HepG2 (cell line): ENCODE measurements at regions not wholly inside any gene's neighbourhood (a gene's known extent, or its start where the extent isn't known, plus 50 kb on each side); places are given as distances from the start of the nearest gene placed in this dataset.

ENCODE experiments used
- ATAC-seq: fragments of 200-7000 bp; cut with Tn5 transposase; 3 replicates; pipeline ENCODE4 v1.9.1; 2020; ENCODE audit warnings: mild to moderate bottlenecking, moderate library complexity
- BruUV-seq: library from RNA; stranded (reverse); fragments of 400-500 nt; replicated peaks from 2 replicates; lab custom pipeline; 2021; lab: Mats Ljungman, UMichigan
- CTCF ChIA-PET: fragments of 300-600 bp; formaldehyde crosslinking; extraction: SDS; loops from one replicate; lab custom pipeline; 2021; ENCODE audit warnings: low total read pairs, inconsistent platforms, low intra/inter-chr PET ratio; lab: Yijun Ruan, JAX
- POLR2A ChIA-PET: fragments of 350-600 bp; sonication (Branson Sonifier 250); formaldehyde crosslinking; loops from one replicate; lab custom pipeline; 2020; ENCODE audit warnings: antibody characterized with exemption, inconsistent platforms; lab: Yijun Ruan, JAX
- DNase-seq: peaks from one replicate; pipeline ENCODE4 v3.0.0-alpha.2; 2015; ENCODE audit warnings: low spot score
- FAIRE-seq: peaks from 3 replicates; lab custom pipeline; 2011; peaks lifted over from hg19 to GRCh38; lab: Jason Lieb, UNC
- H2AFZ ChIP-seq: one replicate; pipeline ENCODE4 v1.6.1; 2011; ENCODE audit warnings: low read length, inconsistent platforms
- H3K27ac ChIP-seq: fragments of 300-600 bp; 3 replicates; pipeline ENCODE4 v1.8.0; 2011; ENCODE audit warnings: mixed run types, mild to moderate bottlenecking, mixed read lengths, low read length, inconsistent platforms; ENCODE audit not compliant: insufficient read depth; ENCODE audit errors: extremely low read length
- H3K27me3 ChIP-seq, 2 experiments: fragments of 200-600 bp in 1 of 2; 2 replicates in 1 of 2; 3 replicates in 1 of 2; pipeline versions ENCODE4 v1.6.0 to v1.8.0; 2011; ENCODE audit warnings: low read length in 2 of 2, mild to moderate bottlenecking in 2 of 2, moderate library complexity in 2 of 2, inconsistent platforms in 1 of 2; ENCODE audit not compliant: insufficient read depth in 2 of 2, control insufficient read depth in 1 of 2
- H3K36me3 ChIP-seq, 2 experiments: fragments of 200-600 bp in 1 of 2; replicated peaks in 1 of 2; 2 replicates in 1 of 2; 3 replicates in 1 of 2; pipeline versions ENCODE4 v1.5.1 to v1.8.0; 2011; ENCODE audit warnings: low read length in 2 of 2, inconsistent platforms in 1 of 2; ENCODE audit not compliant: insufficient read depth in 2 of 2, control insufficient read depth in 1 of 2
- H3K4me1 ChIP-seq: 2 replicates; pipeline ENCODE4 v1.5.1; 2012; ENCODE audit warnings: low read length, inconsistent platforms; ENCODE audit not compliant: insufficient read depth
- H3K4me2 ChIP-seq: 2 replicates; pipeline ENCODE4 v1.6.0; 2011; ENCODE audit warnings: low read depth, low read length, inconsistent platforms
- H3K4me3 ChIP-seq, 3 experiments: fragments of 200-600 bp in 1 of 3; sonication (generic), shearing (Covaris generic) in 1 of 3; replicated peaks in 1 of 3; 2 replicates each; pipeline ENCODE4 v1.5.1; 2011 to 2016; ENCODE audit warnings: low read length in 3 of 3, inconsistent platforms in 2 of 3, low read depth in 2 of 3, mild to moderate bottlenecking in 2 of 3, control low read depth in 1 of 3, mixed read lengths in 1 of 3; ENCODE audit not compliant: insufficient read depth in 1 of 3
- H3K79me2 ChIP-seq: one replicate; pipeline ENCODE4 v1.6.1; 2011; ENCODE audit warnings: low read length, inconsistent platforms; ENCODE audit not compliant: insufficient read depth
- H3K9ac ChIP-seq: 2 replicates; pipeline ENCODE4 v1.6.0; 2011; ENCODE audit warnings: mild to moderate bottlenecking, low read depth, low read length, inconsistent platforms; ENCODE audit not compliant: insufficient read depth
- H3K9me3 ChIP-seq: 2 replicates; pipeline ENCODE4 v1.5.1; 2012; ENCODE audit warnings: mild to moderate bottlenecking, low read length
- H4K20me1 ChIP-seq: 2 replicates; pipeline ENCODE4 v1.6.0; 2011; ENCODE audit warnings: inconsistent platforms, mild to moderate bottlenecking, low read length, moderate library complexity; ENCODE audit not compliant: insufficient read depth
- AKAP8 ChIP-seq: sonication (generic); formaldehyde crosslinking; IDR thresholded peaks from 2 replicates; pipeline ENCODE4 v1.5.1; 2020; ENCODE audit warnings: mild to moderate bottlenecking, missing genetic modification reagents
- FOXP1 ChIP-seq, 2 experiments: fragments of 450-650 bp in 1 of 2; IDR thresholded peaks; 2 replicates each; pipeline ENCODE4 v1.6.1; 2017 to 2018; ENCODE audit warnings: antibody characterized with exemption in 1 of 2
- HINFP ChIP-seq: sonication (generic); formaldehyde crosslinking; IDR thresholded peaks from 2 replicates; pipeline ENCODE4 v1.4.0; 2020; ENCODE audit warnings: low read depth, mild to moderate bottlenecking, missing genetic modification reagents
- HMG20A ChIP-seq: IDR thresholded peaks from 2 replicates; pipeline ENCODE4 v1.6.1; 2016; ENCODE audit warnings: borderline replicate concordance
- ISL2 ChIP-seq: sonication (generic); formaldehyde crosslinking; IDR thresholded peaks from 2 replicates; pipeline ENCODE4 v1.5.0; 2020; ENCODE audit warnings: missing genetic modification reagents
- PBX2 ChIP-seq: IDR thresholded peaks from 2 replicates; pipeline ENCODE4 v1.6.1; 2016; ENCODE audit warnings: control low read depth
- PREB ChIP-seq: sonication (generic); formaldehyde crosslinking; IDR thresholded peaks from 2 replicates; pipeline ENCODE4 v1.4.0; 2020; ENCODE audit warnings: missing genetic modification reagents
- TCF7L2 ChIP-seq: IDR thresholded peaks from 2 replicates; pipeline ENCODE4 v1.6.1; 2011; ENCODE audit warnings: mild to moderate bottlenecking, low read depth, low read length, moderate library complexity
- ZNF280B ChIP-seq: sonication (generic); formaldehyde crosslinking; IDR thresholded peaks from 2 replicates; pipeline ENCODE4 v1.5.0; 2020; ENCODE audit warnings: missing genetic modification reagents, mild to moderate bottlenecking, borderline replicate concordance
- ZNF510 ChIP-seq: sonication (generic); formaldehyde crosslinking; IDR thresholded peaks from 2 replicates; pipeline ENCODE4 v1.4.0; 2020; ENCODE audit warnings: low read depth, mild to moderate bottlenecking, missing genetic modification reagents
- WGBS: methylation state at CpG from one replicate; pipeline ENCODE4 v1.1.6; 2017; ENCODE audit warnings: low lambda C conversion rate; 5-methylcytosine and 5-hydroxymethylcytosine counted together
- in situ Hi-C: cut with HindIII; loops from 2 replicates; pipeline ENCODE4 v1.10.0; 2017; ENCODE audit warnings: low pct_unique_long_range_greater_than_20kb; ENCODE audit not compliant: extremely low pct_ligation_motif_present
- intact Hi-C: fragments of 100-400 bp; cut with micrococcal nuclease; formaldehyde crosslinking; loops from one replicate; pipeline ENCODE4 v1.10.0; 2022; ENCODE audit not compliant: unreplicated experiment

GRCh38 chr18:39329496-39330275 lies 1764.1 kb upstream of the CELF4 start (continued):
- TF ChIP-seq PBX2 (CRISPR knock-in tag) (no peak), FOXP1 (IDR thresholded peaks at IDR 0.05) (no peak), FOXP1 (CRISPR knock-in tag; IDR thresholded peaks at IDR 0.05) (no peak), HMG20A (CRISPR knock-in tag) (no peak), ZNF510 (CRISPR knock-in tag) (no peak), AKAP8 (CRISPR knock-in tag) (no peak)

- FAIRE-seq (no peak), ATAC-seq (no peak), DNase-seq (no peak)
- H3K79me2 ChIP-seq = no peaks in the 10 kb centered on the region
- no peaks in the 10 kb centered on the region for H3K36me3 ChIP-seq
- ChIA-PET POLR2A (no interaction called here), CTCF (no interaction called here)
- H4K20me1 ChIP-seq = no peaks in the 10 kb centered on the region
- no TSS peak for BruUV-seq
- no peaks in the 10 kb centered on the region for H3K9me3 ChIP-seq
- intact Hi-C loops (no loop called here), in situ Hi-C loops (no loop called here)
- no peak overlapping the region for H3K4me2 ChIP-seq
- no peak for TF ChIP-seq ZNF280B (CRISPR knock-in tag)
- no peak for TF ChIP-seq HINFP (CRISPR knock-in tag)
- no peak for TF ChIP-seq TCF7L2
- TF ChIP-seq PREB (CRISPR knock-in tag) = no peak
- TF ChIP-seq ISL2 (CRISPR knock-in tag) = no peak
- H3K27me3 ChIP-seq = no peaks in the 10 kb centered on the region
- 88% methylated on average over 2 of the region's 2 CpGs for WGBS
- no peak overlapping the region for H3K9ac ChIP-seq
- no peak overlapping the region for H3K4me3 ChIP-seq
- no peaks in the 10 kb centered on the region for H3K4me1 ChIP-seq
- H2AFZ ChIP-seq = no peak overlapping the region
- no peak overlapping the region for H3K27ac ChIP-seq
These were observed 1761.2 kb upstream of the CELF4 start for GRCh38 chr18:39326772-39327171.
